EL (cell line): ENCODE measurements at regions not wholly inside any gene's neighbourhood (a gene's known extent, or its start where the extent isn't known, plus 50 kb on each side); places are given as distances from the start of the nearest gene placed in this dataset.
"Not testable (repeated sequence)": the region's sequence is repeated elsewhere in the genome, so short reads cannot be mapped to it uniquely, and the experiment has no call there.

Source experiments
- DNase-seq: peaks from one replicate; pipeline ENCODE4 v3.0.0-alpha.2; 2016

DNA sequence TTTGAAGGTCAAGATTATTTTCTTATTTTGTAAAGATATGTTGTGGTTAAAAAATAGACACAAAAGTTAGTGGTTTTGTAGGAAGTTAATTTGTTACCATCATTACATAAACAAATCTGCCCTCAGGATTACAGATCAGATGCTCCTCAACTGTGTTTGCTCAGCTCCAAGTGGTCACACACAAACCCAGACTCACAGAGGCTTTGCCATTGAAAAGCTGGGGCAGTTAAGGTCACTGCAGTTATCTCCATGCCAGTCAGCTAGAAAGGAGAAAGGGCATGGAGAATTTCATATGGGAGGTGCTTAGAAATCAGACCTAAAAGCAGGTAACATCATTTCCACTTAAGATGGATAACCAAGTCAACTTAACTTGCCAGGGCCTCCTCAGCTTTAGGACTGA is 825.7 kb upstream of the GBE1 start:
- DNase-seq, result no peak

DNA sequence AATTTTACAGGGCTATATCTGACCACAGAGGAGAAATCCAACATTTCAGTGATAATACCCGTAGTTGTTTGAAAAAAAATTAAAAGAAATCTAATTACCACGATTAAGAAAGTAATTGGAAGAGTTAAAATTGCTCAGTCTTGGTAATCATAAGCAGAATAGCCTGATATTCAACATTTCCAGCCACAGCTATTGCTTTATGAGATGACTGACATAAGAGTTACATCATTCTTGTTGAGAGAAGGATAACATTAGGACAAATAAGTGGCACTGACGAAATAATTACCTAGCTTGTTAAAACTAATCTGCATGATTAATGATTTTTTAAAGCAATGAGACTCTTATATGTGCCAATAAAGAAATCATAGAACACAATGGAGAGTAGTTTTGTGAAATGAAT is 825.0 kb upstream of the GBE1 start:
- DNase-seq, result no peak

DNA sequence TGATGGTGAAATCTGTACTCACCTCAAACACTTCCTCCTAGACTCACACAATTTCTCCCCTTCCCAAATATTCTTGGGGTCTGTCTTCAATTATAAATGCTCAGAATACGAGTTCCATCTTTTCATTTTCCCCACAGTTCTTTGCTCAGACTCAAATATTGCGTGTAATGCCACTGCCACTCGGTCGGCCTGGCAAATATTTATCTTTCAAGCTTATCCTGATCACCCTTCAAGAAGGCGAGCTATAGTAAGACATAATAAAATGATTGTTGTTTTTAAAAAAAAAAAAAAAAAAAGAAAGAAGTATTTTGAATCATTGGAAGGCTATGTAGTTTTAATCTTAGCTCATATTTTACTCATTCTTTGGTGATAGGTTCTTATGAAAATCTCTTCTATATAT is 824.6 kb upstream of the GBE1 start:
- not testable (repeated sequence) for DNase-seq

DNA sequence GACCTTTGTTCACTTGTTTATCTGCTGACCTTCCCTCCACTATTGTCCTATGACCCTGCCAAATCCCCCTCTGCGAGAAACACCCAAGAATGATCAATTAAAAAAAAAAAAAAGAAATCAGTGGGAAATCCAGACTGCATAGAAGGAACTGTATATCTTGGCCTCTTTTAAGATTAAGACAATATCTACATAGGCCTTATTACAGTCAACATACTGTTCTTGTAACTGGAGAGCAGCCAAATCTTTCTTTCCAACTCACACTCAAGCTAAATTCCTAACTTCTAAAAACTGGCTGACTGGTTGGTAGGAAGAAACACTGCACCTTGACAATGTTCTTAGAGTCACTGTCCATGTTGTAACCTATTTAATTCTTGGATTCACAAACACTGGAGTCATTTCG is 824.1 kb upstream of the GBE1 start:
- not testable (repeated sequence) for DNase-seq

DNA sequence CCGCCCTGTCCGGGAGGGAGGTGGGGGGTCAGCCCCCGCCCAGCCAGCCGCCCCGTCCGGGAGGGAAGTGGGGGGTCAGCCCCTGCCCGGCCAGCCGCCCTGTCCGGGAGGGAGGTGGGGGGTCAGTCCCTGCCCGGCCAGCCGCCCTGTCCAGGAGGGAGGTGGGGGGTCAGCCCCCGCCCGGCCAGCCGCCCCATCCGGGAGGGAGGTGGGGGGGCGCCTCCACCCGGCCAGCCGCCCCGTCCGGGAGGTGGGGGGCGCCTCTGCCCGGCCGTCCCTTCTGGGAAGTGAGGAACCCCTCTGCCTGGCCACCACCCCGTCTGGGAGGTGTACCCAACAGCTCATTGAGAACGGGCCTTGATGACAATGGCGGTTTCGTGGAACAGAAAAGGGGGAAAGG is 823.4 kb upstream of the GBE1 start:
- not testable (repeated sequence) for DNase-seq

DNA sequence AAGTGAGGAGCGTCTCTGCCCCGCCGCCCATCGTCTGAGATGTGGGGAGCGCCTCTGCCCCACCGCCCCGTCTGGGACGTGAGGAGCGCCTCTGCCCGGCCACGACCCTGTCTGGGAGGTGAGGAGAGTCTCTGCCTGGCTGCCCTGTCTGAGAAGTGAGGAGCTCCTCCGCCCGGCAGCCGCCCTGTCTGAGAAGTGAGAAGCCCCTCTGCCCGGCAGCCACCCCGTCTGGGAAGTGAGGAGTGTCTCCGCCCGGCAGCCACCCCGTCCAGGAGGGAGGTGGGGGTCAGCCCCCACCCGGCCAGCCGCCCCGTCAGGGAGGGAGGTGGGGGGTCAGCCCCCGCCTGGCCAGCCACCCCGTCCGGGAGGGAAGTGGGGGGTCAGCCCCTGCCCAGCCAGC is 823.0 kb upstream of the GBE1 start:
- DNase-seq, result not testable (repeated sequence)

DNA sequence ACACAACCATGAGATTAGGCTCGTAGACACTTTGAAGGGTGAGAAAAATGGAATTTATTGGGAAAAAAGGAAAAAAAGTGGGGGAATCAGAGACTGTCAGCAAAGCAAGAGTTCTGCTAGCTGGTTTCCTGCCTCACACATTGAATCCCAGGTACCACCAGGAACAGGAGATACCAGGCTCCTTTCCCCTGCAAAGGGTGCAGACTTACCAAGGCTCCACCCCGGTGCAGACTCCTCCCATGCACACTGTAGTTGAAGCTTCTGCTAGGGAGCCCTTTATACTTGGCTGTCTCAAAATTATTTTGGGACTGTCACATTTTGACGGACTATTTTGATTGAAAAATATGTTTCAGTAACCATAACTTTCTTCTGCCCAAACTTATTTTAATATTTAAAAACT is 819.9 kb upstream of the GBE1 start:
- DNase-seq, result no peak

DNA sequence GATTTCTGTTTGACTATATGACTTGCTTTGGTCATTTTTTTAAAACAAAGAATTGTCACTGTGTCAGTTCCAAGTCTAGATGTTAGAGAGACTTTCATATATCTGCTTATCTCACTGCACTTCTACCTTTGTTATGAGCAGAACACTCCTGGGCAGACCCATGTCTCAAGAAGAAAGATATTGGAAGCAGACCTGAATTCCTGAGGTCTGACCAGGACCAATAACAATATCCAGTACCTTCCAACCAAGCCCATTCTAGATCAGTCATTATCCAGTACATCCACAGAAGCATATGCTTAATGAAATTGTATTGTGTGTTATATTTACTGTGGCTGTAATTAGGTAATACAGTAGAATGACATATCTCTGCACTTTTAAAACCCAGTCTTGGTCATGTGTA is 811.3 kb upstream of the GBE1 start:
- no peak for DNase-seq

DNA sequence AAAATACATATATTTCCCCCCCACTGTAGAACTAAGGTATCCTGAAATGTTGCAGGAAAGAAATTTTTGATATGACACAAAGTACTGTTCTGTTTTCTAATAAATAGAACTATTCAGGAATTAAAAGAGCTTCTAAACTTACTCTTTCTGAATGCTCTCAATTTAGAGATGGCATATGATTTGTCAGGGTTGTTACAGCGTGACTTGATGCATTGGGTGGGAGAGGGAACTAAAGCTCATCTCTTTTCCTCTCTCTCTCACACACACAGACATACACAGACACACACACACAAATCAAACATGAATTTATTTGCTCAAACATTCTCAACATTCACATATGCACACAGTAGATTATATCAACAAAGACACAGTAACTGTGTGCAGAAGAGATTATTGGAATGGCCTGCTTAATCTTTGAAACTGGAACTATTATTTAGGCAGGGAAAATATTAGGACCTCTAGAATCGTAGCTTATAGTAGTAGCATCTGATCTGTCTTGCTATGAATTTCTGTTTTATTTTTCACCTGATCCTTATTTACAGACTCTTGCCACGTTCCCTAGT is 807.4 kb upstream of the GBE1 start:
- no peak for DNase-seq

DNA sequence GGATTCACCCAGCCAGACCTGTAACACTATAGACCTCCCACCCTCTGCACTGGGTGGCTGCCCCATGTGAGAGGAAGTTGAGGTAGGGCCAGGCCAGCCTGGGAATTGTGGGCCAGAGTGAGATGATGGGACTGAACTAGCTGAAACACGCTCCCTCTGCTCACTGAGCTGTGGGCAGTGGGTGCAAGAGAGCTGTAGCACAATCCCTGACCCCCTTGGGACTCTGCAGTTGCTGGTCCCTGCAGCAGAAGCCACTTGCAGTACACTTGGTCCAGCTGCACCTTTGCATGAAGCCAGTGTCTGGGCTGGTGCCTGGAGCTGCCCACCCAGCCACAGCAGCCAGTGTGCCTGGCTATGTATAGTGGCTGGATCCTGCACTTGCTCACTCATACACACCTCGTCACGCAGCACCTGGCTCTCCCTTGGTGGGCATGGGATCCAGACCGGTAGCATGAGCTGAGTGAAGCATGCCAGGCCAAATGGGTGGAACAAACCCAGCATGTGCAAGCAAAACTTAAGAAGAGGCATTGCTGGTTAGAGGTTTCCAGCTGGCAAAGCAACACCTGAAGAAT is 805.7 kb upstream of the GBE1 start:
- no peak for DNase-seq

DNA sequence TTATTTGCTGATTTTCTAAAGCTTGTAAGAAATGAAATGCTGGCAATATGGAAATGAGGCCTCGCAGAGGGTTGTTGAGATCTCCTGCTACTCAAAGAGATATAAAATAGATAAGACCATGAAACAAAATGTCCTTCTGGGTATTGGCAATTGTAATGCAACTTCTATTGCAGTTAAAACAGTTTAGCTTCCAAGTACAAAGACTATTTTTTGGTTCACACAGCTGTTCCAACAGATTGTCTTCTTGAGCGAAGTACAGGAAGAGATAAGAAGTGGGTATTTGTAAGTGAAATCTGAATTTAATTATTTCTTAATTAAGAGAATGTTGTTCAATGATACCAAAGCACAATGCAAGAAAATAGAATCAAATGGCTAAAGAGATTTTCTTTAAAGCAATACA is 801.5 kb upstream of the GBE1 start:
- no peak for DNase-seq

DNA sequence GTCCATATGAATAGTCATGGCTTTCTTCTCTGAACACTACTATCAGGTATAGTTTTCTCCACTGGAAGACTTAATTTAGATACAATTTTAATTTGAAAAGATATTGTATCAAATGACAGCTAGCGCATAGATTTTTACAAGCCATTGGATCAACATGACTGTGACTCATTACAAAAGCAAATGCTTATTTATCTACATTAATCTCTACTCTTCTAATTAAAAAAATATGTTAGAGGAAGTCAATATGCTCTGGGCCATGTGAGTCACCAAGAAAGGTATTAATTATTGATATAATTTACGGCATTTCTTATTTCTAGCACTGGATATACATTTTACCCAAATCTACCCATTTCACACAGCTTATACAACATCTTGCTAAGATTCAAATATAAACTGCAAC is 800.3 kb upstream of the GBE1 start:
- DNase-seq, result no peak

DNA sequence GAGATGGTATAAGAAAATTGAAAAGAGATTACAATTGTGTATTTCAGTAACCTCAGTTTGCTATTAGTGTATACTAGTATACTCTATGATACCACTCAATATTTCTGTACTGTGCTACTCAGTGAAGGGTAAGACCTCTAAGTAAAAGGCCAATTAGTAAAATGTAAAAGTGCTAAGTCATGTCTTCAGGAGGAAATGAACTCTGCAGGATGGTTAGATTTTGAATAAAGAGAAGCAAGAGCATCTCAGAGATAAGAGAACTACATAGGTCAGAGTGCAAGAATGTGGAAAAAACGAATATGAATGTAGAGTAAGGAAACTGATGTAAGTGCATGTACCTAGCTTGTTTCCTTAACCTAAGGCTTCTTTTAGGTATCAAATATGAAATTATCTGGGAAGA is 796.6 kb upstream of the GBE1 start:
- DNase-seq, result no peak

DNA sequence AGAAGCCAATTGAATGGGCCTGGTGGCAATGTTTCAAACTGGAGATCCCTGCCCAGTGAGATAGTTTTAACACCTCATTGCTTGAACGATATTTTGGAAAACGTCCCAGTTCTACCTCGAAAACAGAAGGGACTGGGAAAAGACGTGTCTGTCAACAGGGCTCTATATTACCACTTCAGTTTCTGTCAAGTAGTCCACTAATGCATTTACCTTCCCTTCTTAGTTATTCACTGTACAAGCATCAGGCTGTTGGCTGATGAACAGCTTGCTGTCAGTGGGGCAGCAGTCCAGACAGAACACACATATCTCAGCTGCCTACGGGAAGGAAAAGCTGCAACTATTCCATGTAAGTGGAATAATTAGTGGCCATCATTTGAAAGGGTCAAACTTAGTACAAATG is 794.7 kb upstream of the GBE1 start:
- DNase-seq, result no peak

DNA sequence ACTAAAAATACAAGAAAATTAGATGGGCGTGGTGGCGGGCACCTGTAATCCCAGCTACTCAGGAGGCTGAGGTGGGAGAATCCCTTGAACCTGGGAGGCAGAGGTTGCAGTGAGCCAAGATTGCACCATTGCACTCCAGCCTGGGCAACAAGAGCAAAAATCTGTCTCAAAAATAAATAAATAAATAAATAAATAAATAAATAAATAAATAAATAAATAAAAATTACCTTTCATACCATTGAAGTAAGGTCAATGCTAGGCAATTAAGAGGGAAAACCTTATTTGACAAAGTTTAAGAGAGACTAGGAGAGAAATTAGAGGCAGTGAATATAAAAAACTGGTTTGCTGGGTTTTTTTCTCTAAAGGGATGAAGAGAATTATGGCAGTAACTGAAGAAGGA is 781.1 kb upstream of the GBE1 start:
- not testable (repeated sequence) for DNase-seq

DNA sequence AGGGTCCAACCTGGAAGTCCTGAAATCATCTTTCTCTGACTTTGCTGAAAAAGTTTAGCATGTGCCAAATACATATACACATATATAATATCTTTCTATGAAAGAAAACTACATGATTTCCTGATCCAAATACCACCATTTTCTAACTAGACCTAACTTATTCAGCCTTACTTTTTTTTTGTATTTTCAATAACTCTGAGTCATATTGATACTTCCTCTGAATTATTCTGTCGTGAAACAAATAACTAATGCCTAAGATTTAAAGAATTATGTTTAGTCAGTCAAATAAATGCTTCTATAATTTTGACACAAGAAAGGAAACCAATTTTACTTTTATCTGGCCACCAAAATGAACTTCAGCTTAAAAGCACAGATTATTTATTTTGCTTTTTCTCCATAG is 760.2 kb upstream of the GBE1 start:
- no peak for DNase-seq

DNA sequence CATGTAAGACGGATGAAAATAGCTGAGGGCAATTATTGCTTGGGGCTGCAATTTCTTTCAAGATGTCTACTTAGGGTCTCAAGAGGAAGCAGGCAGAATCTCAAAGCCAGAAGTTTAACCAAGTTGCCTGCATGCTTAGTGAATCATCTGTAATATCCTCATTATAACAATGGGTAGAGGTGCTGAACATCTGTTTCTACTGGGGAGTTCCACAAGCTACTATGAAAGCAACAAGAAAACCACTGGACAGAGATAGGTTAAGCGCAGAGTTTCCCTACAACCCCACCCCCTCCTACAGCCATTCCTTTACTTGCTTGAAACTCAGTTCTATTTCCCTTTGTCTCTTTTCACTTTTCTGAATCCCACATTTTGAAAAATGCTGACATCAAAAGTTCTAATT is 759.4 kb upstream of the GBE1 start:
- no peak for DNase-seq

DNA sequence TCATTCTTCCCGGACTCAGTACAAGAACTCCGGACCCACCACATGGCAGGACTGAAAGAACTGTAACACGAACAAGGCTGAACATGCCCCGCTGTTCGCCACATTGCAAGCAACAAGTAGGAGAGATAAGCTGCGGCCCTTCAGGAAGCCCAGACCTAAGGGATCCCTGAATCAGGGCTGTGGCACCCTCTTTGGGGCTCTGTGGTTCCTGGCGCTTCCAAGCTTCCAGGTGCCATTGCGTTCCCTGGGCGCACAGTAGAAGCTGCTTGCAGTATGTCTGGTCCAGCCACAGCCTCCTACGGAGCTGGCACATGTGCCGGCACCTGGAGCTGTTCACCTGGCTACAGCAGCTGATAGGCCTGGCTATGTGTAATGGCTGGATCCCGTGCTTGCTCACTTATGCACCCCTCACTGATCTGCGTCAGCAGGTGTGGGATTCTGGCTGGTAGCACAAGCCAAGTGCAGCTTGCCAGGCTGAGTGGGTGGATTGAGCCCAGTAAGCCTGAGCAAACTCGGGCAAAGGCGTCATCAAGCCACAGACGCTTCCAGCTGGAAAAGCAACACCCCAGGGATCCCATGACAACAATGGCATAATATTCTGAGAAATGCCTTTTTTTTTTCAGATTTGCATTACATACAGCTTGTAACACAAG is 748.6 kb upstream of the GBE1 start:
- DNase-seq, result no peak

DNA sequence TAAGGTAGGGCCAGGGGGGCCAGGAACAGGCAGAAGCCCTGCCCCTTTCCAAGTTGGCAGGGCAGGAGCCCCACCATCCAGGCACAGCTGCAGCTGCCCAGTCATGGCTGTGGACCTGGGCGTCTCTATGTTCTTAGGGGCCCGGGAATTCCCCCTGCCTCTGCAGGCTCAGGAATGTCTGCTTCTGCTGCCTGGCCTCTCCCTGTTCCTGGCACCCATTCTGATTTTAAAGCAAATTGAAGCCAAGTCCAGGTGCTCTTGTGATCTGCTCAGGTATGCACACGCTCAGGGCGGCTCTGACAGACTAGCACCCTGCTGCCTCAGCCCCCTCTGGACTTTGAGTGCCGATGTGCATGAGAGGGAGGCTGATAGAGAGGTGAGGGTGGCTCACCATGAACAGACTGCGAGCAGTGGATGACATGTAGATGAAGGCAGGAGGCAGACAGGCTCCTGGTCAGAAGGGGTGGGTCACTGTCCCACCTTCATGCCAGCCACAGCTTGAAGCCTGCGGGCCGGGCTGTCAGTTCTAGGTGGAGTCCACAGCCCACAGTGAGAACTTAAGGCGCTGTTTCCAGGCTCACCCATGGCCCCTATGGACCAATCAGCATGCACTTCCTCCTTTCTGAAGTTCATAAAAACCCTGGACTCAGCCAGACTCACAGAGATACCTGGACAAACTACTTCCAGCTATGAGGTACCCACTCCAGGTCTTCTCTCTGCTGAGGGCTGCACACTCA is 747.8 kb upstream of the GBE1 start:
- no peak for DNase-seq

DNA sequence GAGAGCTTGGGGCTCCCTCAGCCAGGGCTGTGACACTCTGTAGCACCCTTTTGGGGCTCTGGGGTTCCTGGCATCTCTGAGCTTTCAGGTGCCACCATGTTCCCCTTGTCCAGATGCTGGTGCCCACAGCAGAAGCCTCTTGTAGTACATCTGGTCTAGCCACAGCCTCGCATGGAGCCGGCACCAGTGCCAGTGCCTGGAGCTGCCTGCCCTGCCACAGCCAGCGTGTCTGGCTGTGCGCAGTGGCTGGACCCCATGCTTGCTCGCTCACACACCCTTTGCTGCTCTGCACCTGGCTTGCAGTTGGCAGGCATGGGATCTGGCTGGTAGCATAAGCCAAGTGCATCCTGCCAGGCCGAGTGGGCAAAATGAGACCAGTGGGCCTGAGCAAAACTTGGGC is 744.8 kb upstream of the GBE1 start:
- DNase-seq, result no peak

DNA sequence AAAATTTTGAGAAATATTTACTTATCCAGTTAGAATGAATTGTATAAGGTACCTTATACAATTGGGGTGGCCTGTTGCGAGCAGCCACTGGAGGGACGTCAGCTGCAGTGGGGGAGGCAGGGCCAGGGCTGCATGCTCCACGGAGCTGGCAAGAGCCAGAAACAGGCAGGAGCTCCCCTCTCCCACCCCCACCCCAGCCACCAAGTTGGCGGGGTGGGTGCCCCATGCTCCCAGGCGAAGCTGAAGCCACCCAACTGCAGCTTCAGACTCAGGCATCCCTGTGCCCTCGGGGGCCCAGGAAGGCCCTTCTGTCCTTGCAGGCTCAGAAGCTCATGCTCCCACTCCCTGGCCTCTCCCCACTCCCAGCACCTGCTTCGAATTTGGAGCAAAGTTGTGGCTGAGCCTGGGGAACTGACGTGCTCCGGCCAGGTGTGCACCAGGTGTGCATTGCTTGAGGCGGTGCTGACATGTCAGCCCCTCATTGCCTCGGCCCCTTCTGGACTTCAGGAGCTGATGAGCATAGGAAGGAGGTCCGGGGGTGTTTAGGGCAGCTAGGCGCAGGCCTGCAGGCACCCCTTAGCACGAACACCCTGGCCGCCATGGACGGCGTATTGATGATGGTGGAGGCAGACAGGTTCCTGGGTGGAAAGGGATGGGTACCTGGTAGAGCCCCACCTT is 743.8 kb upstream of the GBE1 start:
- DNase-seq, result no peak

DNA sequence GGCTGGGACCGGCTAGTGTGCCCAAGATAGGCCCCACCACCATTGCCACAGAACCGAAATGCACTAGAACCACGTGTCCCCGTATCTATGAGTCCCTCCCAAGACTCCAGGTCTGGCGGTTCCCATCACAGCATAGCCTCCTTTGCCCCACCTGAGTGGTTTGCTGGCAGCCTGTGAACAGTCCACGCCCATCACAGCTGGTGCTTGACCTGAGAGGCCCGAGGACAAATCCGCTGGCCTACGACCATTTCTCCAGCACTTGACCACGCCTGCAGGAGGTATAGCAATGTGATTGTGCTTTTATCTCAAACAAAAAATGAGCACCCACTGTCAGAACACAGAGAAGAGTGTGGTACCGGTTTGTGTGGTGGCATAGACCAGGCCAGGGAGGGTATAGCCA is 736.7 kb upstream of the GBE1 start:
- DNase-seq, result no peak

DNA sequence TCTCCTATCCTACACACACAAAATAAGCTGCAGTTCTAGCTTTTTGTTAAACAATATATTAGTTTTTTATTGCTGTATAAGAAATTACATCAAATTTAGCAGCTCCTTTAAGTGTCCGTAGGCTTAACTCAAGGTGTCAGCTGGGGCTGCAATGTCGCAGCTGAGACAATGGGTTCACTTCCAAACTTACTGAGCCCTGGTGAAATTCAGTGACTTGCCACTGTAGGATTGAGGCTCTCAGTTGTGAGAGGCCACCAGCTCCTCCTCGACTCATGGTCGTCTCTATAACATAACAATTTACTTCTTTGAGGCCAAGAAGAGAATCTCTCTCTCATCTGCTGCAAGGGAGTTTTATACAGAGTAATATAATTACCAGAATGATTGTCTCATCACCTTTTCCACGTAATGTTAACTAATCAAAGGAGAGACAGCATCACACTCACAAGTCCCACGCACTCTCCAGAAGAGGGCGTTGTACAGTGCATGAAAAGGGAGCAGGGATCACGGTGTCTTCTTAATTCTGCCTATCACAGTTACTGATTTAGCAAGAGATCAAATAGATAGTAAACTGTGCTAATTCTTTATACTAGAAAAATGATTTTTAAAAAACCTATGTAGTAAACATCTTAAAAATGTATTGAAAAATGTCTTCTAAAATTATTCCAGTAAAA is 735.6 kb upstream of the GBE1 start:
- DNase-seq, result no peak
